Upper lobe of left lung (tissue), 6 donors: ENCODE measurements at regions not wholly inside any gene's neighbourhood (a gene's known extent, or its start where the extent isn't known, plus 50 kb on each side); places are given as distances from the start of the nearest gene placed in this dataset.
"Not testable (repeated sequence)": the region's sequence is repeated elsewhere in the genome, so short reads cannot be mapped to it uniquely, and the experiment has no call there.

Source experiments
- ATAC-seq, 2 donors: fragments of 200-7000 bp; cut with Tn5 transposase; one replicate each; pipeline ENCODE4 v1.9.1; 2022; ENCODE audit warnings: mild to moderate bottlenecking in 2 of 2, moderate library complexity in 2 of 2; ENCODE audit not compliant: low FRiP score in 2 of 2
- DNase-seq, 2 donors: peaks; one replicate each; pipeline ENCODE4 v3.0.0-alpha.2; 2019 to 2020
- H3K27ac ChIP-seq, 4 donors: fragments of 200-600 bp; sonication (generic); one replicate each; pipeline ENCODE4 v1.5.1; 2016 to 2019
- H3K27me3 ChIP-seq, 4 donors: fragments of 200-600 bp; sonication (generic); one replicate each; pipeline ENCODE4 v1.5.1; 2017 to 2019
- H3K36me3 ChIP-seq, 4 donors: fragments of 200-600 bp; sonication (generic); one replicate each; pipeline ENCODE4 v1.5.1; 2016 to 2019
- H3K4me1 ChIP-seq, 4 donors: fragments of 200-600 bp; sonication (generic); one replicate each; pipeline ENCODE4 v1.5.1; 2018 to 2019
- H3K4me3 ChIP-seq, 4 donors: fragments of 200-600 bp; sonication (generic); one replicate each; pipeline ENCODE4 v1.5.1; 2017 to 2019; ENCODE audit warnings: mild to moderate bottlenecking in 2 of 4, moderate library complexity in 1 of 4
- H3K9me3 ChIP-seq, 4 donors: fragments of 200-600 bp; sonication (generic); one replicate each; pipeline ENCODE4 v1.5.1; 2018 to 2019
- CTCF ChIP-seq, 6 experiments: fragments of 450-650 bp in 4 of 6; fragments of 200-600 bp in 2 of 6; sonication (generic) in 2 of 6; IDR thresholded peaks; one replicate each; pipeline ENCODE4 v1.5.1; 2016 to 2019; ENCODE audit warnings: antibody characterized with exemption in 6 of 6
- EP300 ChIP-seq, 4 donors: sonication (generic); formaldehyde crosslinking; IDR thresholded peaks; one replicate each; pipeline ENCODE4 v1.5.1; 2017; ENCODE audit warnings: antibody characterized with exemption in 4 of 4, control low read depth in 2 of 4
- POLR2A ChIP-seq, 4 donors: fragments of 450-650 bp; IDR thresholded peaks; one replicate each; pipeline ENCODE4 v1.5.1; 2016 to 2017; ENCODE audit warnings: antibody characterized with exemption in 4 of 4, mild to moderate bottlenecking in 2 of 4
- POLR2AphosphoS5 ChIP-seq, 2 donors: sonication (generic); formaldehyde crosslinking; IDR thresholded peaks; one replicate each; pipeline ENCODE4 v1.5.1; 2017; ENCODE audit warnings: antibody characterized with exemption in 2 of 2
- WGBS, 2 donors: methylation state at CpG; one replicate each; pipeline ENCODE4 v1.1.5; 2017 to 2018; 5-methylcytosine and 5-hydroxymethylcytosine counted together
- donor health status: DM: no; HTN: no; CAD: no; lungs with moderate emphysema.
- donor health status: DM: no; HTN: yes; CAD: no; lungs with severe emphysema.

DNA sequence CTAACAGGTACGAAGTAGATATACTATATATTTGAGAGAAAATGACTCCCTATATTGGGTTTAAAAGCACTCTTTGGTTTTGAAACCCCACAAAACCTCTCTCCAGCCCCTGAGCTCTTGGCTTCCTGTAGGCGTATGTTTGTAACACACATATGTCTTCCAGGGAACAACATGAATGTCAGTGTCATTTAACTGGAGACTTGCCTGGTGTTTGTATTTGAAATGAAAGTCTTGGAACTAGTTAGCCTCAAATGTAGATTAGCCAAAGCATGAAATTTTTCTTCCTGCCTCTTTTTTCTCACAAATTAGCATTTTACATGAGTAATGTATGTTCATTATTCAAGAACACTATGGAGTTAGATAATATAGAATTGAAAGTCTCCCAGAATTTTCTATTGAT lies 411.8 kb upstream of the ASIC2 start:
- H3K27me3 ChIP-seq: no peaks in the 10 kb centered on the region
- 68 to 76% methylated on average over 2 of the region's 2 CpGs for WGBS, 2 donors
- H3K4me1 ChIP-seq: no peaks in the 10 kb centered on the region
- H3K36me3 ChIP-seq: no peaks in the 10 kb centered on the region
- H3K9me3 ChIP-seq: no peaks in the 10 kb centered on the region
- ATAC-seq (no peak), DNase-seq (no peak)
- no peak overlapping the region for H3K27ac ChIP-seq
- H3K4me3 ChIP-seq: no peak overlapping the region
- TF ChIP-seq POLR2A (IDR thresholded peaks at IDR 0.05) (no peak), POLR2AphosphoS5 (IDR thresholded peaks at IDR 0.05) (no peak), EP300 (IDR thresholded peaks at IDR 0.05) (no peak), CTCF (IDR thresholded peaks at IDR 0.05) (no peak)

GRCh38 chr17:33709881-33710280 lies 416.8 kb upstream of the ASIC2 start:
- H3K4me1 ChIP-seq: no peaks in the 10 kb centered on the region
- ATAC-seq (no peak), DNase-seq (no peak)
- H3K27ac ChIP-seq: no peak overlapping the region
- no peak overlapping the region for H3K4me3 ChIP-seq
- no peaks in the 10 kb centered on the region for H3K9me3 ChIP-seq
- no peaks in the 10 kb centered on the region for H3K36me3 ChIP-seq
- WGBS, 2 donors: 65 to 79% methylated on average over 2 of the region's 2 CpGs
- TF ChIP-seq POLR2AphosphoS5 (IDR thresholded peaks at IDR 0.05) (no peak), POLR2A (IDR thresholded peaks at IDR 0.05) (no peak), EP300 (IDR thresholded peaks at IDR 0.05) (no peak), CTCF (IDR thresholded peaks at IDR 0.05) (no peak)
- H3K27me3 ChIP-seq: no peaks in the 10 kb centered on the region

DNA sequence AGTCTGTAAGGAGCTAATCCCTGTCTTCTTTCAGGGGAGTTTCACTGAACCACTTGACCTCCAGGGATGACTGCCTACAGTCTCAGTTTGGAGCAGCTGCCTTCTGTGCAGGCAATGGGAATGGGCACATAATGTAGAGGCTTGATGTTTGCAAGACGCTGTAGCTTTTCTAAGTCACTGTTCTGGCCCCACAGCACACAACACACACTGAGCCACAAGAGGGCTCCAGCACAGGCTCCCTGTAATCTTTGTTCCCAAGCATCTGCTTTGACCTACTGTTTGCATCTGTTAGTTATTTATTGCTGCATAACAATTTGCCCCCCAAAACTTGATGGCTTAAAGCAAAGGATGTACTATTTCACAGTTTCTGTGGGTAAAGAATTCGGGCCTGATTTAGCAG lies 419.0 kb upstream of the ASIC2 start:
- Histone ChIP-seq H3K9me3 (no peaks in the 10 kb centered on the region), H3K4me3 (no peak overlapping the region), H3K27ac (no peak overlapping the region), H3K27me3 (no peaks in the 10 kb centered on the region), H3K4me1 (no peaks in the 10 kb centered on the region), H3K36me3 (no peaks in the 10 kb centered on the region)
- 68 to 75% methylated on average over 2 of the region's 2 CpGs for WGBS, 2 donors
- no peak for ATAC-seq
- TF ChIP-seq EP300 (IDR thresholded peaks at IDR 0.05): no peak
- TF ChIP-seq POLR2A (IDR thresholded peaks at IDR 0.05): no peak
- no peak for TF ChIP-seq CTCF (IDR thresholded peaks at IDR 0.05)
- TF ChIP-seq POLR2AphosphoS5 (IDR thresholded peaks at IDR 0.05): no peak
- DNase-seq: no peak

GRCh38 chr17:33716957-33717356 lies 423.9 kb upstream of the ASIC2 start:
- H3K36me3 ChIP-seq: no peaks in the 10 kb centered on the region
- H3K9me3 ChIP-seq: no peaks in the 10 kb centered on the region
- no peaks in the 10 kb centered on the region for H3K4me1 ChIP-seq
- ATAC-seq (no peak), DNase-seq (no peak)
- 61 to 76% methylated on average over 2 of the region's 2 CpGs for WGBS, 2 donors
- H3K27me3 ChIP-seq: no peaks in the 10 kb centered on the region
- H3K4me3 ChIP-seq: no peak overlapping the region
- H3K27ac ChIP-seq: no peak overlapping the region
- TF ChIP-seq CTCF (IDR thresholded peaks at IDR 0.05): no peak
- TF ChIP-seq POLR2A (IDR thresholded peaks at IDR 0.05): no peak
- TF ChIP-seq EP300 (IDR thresholded peaks at IDR 0.05): no peak
- TF ChIP-seq POLR2AphosphoS5 (IDR thresholded peaks at IDR 0.05): no peak

GRCh38 chr17:33723736-33724135 lies 430.6 kb upstream of the ASIC2 start:
- 70 to 73% methylated on average over 3 of the region's 3 CpGs for WGBS, 2 donors
- not testable (repeated sequence) for ATAC-seq, H3K27ac ChIP-seq, H3K36me3 ChIP-seq, H3K4me1 ChIP-seq, H3K27me3 ChIP-seq, H3K9me3 ChIP-seq, H3K4me3 ChIP-seq, DNase-seq
